MM.1S (cell line): ENCODE measurements at regions not wholly inside any gene's neighbourhood (a gene's known extent, or its start where the extent isn't known, plus 50 kb on each side); places are given as distances from the start of the nearest gene placed in this dataset.
"Not testable (repeated sequence)": the region's sequence is repeated elsewhere in the genome, so short reads cannot be mapped to it uniquely, and the experiment has no call there.

ENCODE experiments used
- DNase-seq: peaks from one replicate; pipeline ENCODE4 v3.0.0-alpha.2; 2015
- H2AFZ ChIP-seq: fragments of 300-600 bp; sonication (generic); 2 replicates; pipeline ENCODE4 v1.6.0; 2016; ENCODE audit warnings: antibody characterized with exemption, low read length
- H3F3A ChIP-seq: fragments of 300-600 bp; sonication (generic); 2 replicates; pipeline ENCODE4 v1.6.1; 2016; ENCODE audit warnings: mild to moderate bottlenecking, antibody characterized with exemption, low read length, moderate library complexity, mixed read lengths; ENCODE audit not compliant: insufficient read depth
- H3K27ac ChIP-seq: fragments of 300-600 bp; sonication (generic); 2 replicates; pipeline ENCODE4 v1.5.1; 2016; ENCODE audit warnings: mild to moderate bottlenecking, low read length
- H3K27me3 ChIP-seq: fragments of 300-600 bp; sonication (generic); replicated peaks from 2 replicates; pipeline ENCODE4 v1.6.0; 2016; ENCODE audit warnings: low read length; ENCODE audit not compliant: insufficient read depth
- H3K36me3 ChIP-seq: fragments of 300-600 bp; sonication (generic); replicated peaks from 2 replicates; pipeline ENCODE4 v1.6.1; 2016; ENCODE audit warnings: mild to moderate bottlenecking, low read length, mixed read lengths; ENCODE audit not compliant: insufficient read depth
- H3K4me1 ChIP-seq: fragments of 300-600 bp; sonication (generic); 2 replicates; pipeline ENCODE4 v1.6.1; 2016; ENCODE audit warnings: low read length, mixed read lengths
- H3K4me2 ChIP-seq: fragments of 300-600 bp; sonication (generic); 2 replicates; pipeline ENCODE4 v1.6.0; 2016; ENCODE audit warnings: low read depth, low read length
- H3K4me3 ChIP-seq: fragments of 300-600 bp; sonication (generic); 2 replicates; pipeline ENCODE4 v1.5.1; 2016; ENCODE audit warnings: low read length, mixed read lengths
- H3K79me2 ChIP-seq: fragments of 300-600 bp; sonication (generic); 2 replicates; pipeline ENCODE4 v1.6.1; 2016; ENCODE audit warnings: mixed run types, low read length, mixed read lengths
- H3K9ac ChIP-seq: fragments of 300-600 bp; sonication (generic); 2 replicates; pipeline ENCODE4 v1.6.1; 2016; ENCODE audit warnings: low read length, mixed read lengths
- H3K9me2 ChIP-seq: fragments of 300-600 bp; sonication (generic); replicated peaks from 2 replicates; pipeline ENCODE4 v1.6.1; 2016; ENCODE audit warnings: mild to moderate bottlenecking, low read length, mixed read lengths; ENCODE audit not compliant: insufficient read depth
- H3K9me3 ChIP-seq: fragments of 300-600 bp; sonication (generic); replicated peaks from 2 replicates; pipeline ENCODE4 v1.6.1; 2016; ENCODE audit warnings: mild to moderate bottlenecking, low read length, mixed read lengths; ENCODE audit not compliant: insufficient read depth
- H4K20me1 ChIP-seq: fragments of 300-600 bp; sonication (generic); 2 replicates; pipeline ENCODE4 v1.6.1; 2016; ENCODE audit warnings: mild to moderate bottlenecking, low read length, moderate library complexity, mixed read lengths; ENCODE audit not compliant: insufficient read depth
- EZH2 ChIP-seq: fragments of 300-600 bp; sonication (generic); optimal IDR thresholded peaks from 2 replicates; pipeline ENCODE3; 2017; ENCODE audit warnings: low read depth, mild to moderate bottlenecking, antibody characterized with exemption, low read length, mixed read lengths
- EZH2phosphoT487 ChIP-seq: fragments of 300-600 bp; sonication (generic); IDR thresholded peaks from 2 replicates; pipeline ENCODE4 v1.6.1; 2018; ENCODE audit warnings: antibody characterized with exemption, low read length
- TF ChIP-seq, protein P1 (sequence below): fragments of 300-600 bp; sonication (generic); IDR thresholded peaks from 2 replicates; pipeline ENCODE4 v1.5.1; 2016; ENCODE audit warnings: antibody characterized with exemption, low read length, mixed read lengths

DNA sequence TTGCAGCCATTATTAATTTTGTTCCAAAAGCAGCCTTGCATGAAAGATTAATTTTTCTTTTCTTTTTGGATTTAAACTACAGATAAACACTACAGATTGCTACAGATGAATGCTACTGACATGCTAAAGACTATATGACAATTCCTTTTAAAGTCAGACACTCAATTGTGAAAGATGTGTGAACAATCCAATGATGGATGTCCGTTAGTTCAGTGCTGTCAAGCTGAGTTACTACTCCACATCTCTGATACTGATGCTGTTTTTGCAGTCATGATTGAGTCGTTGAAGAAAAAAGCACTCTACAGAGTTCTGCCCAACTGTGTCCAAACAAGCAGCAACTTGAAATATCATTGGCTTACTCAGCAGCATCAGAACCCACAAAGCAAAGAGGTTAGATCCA is 146.8 kb downstream of the OTUD1 start:
- Histone ChIP-seq H3K9me2 (no peaks in the 10 kb centered on the region), H3K4me2 (no peak overlapping the region), H3K9me3 (no peaks in the 10 kb centered on the region), H3K27me3 (no peaks in the 10 kb centered on the region), H3K4me3 (no peak overlapping the region), H3K36me3 (no peaks in the 10 kb centered on the region), H3K27ac (no peak overlapping the region), H2AFZ (no peak overlapping the region), H3K79me2 (no peaks in the 10 kb centered on the region), H3K9ac (no peak overlapping the region), H4K20me1 (no peaks in the 10 kb centered on the region), H3F3A (no peaks in the 10 kb centered on the region), H3K4me1 (no peaks in the 10 kb centered on the region)
- DNase-seq = no peak
- TF ChIP-seq, protein P1, sequence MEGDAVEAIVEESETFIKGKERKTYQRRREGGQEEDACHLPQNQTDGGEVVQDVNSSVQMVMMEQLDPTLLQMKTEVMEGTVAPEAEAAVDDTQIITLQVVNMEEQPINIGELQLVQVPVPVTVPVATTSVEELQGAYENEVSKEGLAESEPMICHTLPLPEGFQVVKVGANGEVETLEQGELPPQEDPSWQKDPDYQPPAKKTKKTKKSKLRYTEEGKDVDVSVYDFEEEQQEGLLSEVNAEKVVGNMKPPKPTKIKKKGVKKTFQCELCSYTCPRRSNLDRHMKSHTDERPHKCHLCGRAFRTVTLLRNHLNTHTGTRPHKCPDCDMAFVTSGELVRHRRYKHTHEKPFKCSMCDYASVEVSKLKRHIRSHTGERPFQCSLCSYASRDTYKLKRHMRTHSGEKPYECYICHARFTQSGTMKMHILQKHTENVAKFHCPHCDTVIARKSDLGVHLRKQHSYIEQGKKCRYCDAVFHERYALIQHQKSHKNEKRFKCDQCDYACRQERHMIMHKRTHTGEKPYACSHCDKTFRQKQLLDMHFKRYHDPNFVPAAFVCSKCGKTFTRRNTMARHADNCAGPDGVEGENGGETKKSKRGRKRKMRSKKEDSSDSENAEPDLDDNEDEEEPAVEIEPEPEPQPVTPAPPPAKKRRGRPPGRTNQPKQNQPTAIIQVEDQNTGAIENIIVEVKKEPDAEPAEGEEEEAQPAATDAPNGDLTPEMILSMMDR = no peak
- TF ChIP-seq EZH2 (no peak), EZH2phosphoT487 (no peak)

DNA sequence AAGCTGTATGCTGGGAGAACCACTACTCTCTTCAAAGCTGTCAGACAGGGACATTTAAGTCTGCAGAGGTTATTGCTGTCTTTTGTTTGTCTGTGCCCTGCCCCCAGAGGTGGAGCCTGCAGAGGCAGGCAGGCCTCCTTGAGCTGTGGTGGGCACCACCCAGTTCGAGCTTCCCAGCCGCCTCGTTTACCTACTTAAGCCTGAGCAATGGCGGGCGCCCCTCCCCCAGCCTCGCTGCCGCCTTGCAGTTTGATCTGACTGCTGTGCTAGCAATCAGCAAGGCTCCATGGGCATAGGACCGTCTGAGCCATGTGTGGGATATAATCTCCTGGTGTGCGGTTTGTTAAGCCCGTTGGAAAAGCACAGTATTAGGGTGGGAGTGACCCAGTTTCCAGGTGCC is 156.4 kb downstream of the OTUD1 start:
- not testable (repeated sequence) for H3F3A ChIP-seq, H3K79me2 ChIP-seq, DNase-seq, H4K20me1 ChIP-seq, H3K9me2 ChIP-seq, H3K4me2 ChIP-seq, H3K27me3 ChIP-seq, H3K4me1 ChIP-seq, H3K27ac ChIP-seq, H3K36me3 ChIP-seq, H3K4me3 ChIP-seq, H3K9ac ChIP-seq, H3K9me3 ChIP-seq, H2AFZ ChIP-seq

DNA sequence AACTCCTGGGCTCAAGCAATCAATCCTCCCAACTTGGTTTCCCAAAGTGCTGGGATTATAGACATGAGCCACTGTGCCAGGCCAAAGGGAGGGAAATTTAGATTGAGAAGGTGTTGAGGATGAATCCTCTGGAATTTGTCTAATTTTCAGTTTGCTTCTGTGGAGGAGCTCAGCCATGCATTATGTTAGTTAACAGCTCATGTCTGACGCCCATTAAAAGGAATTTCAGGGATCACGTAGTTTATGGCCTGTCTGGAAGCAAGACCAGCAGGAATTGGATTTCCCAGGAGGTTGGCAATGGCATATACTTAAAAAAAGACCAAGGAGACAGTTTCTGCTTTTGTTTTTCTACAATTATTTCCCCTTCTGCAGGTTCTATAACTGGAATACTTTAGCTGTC is 165.7 kb downstream of the OTUD1 start:
- H4K20me1 ChIP-seq = no peaks in the 10 kb centered on the region
- H3K4me3 ChIP-seq = no peak overlapping the region
- no peak overlapping the region for H2AFZ ChIP-seq
- H3K4me2 ChIP-seq = no peak overlapping the region
- no peaks in the 10 kb centered on the region for H3K4me1 ChIP-seq
- H3K27ac ChIP-seq = no peak overlapping the region
- DNase-seq = no peak
- H3K27me3 ChIP-seq = no peaks in the 10 kb centered on the region
- no peaks in the 10 kb centered on the region; the same call in 1 of the 2 replicates for H3K9me3 ChIP-seq
- no peaks in the 10 kb centered on the region for H3K79me2 ChIP-seq
- no peaks in the 10 kb centered on the region for H3K36me3 ChIP-seq
- TF ChIP-seq EZH2 (no peak), EZH2phosphoT487 (no peak)
- TF ChIP-seq, protein P1 = no peak
- no peaks in the 10 kb centered on the region for H3K9me2 ChIP-seq
- no peaks in the 10 kb centered on the region for H3F3A ChIP-seq
- no peak overlapping the region for H3K9ac ChIP-seq

DNA sequence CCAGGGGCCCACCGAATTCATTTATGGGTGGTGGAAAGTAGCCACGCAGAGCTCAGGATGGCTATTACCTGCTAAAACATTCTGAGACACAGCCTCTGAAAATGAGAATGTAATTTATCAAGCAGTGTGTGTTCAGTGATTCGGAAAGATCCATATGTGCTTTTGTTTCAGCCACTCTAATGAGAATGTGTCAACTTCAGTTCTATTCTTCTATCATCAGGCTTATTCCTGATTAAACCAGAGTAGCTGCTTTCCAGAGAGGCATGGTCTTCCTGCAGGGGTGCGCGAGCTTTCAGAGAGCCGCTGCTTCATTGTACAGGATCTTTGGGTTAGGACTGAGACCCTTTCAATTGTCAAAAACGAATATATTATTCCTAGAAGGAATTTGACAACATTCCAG is 167.6 kb downstream of the OTUD1 start:
- no peaks in the 10 kb centered on the region for H3K79me2 ChIP-seq
- no peak for TF ChIP-seq EZH2
- TF ChIP-seq EZH2phosphoT487 = no peak
- TF ChIP-seq, protein P1 = no peak
- H3K27ac ChIP-seq = no peak overlapping the region
- H3K4me1 ChIP-seq = no peaks in the 10 kb centered on the region
- no peak overlapping the region for H3K4me2 ChIP-seq
- no peak overlapping the region for H3K4me3 ChIP-seq
- no peaks in the 10 kb centered on the region; the same call in 1 of the 2 replicates for H3K9me3 ChIP-seq
- no peaks in the 10 kb centered on the region for H4K20me1 ChIP-seq
- H3K27me3 ChIP-seq = no peaks in the 10 kb centered on the region
- H3K36me3 ChIP-seq = no peaks in the 10 kb centered on the region
- DNase-seq = no peak
- H3F3A ChIP-seq = no peaks in the 10 kb centered on the region
- H3K9ac ChIP-seq = no peak overlapping the region
- H2AFZ ChIP-seq = no peak overlapping the region
- no peaks in the 10 kb centered on the region for H3K9me2 ChIP-seq
